Osteoblast (primary cell): ENCODE measurements at regions not wholly inside any gene's neighbourhood (a gene's known extent, or its start where the extent isn't known, plus 50 kb on each side); places are given as distances from the start of the nearest gene placed in this dataset.

ENCODE experiments used
- DNase-seq: peaks from one replicate; pipeline ENCODE4 v3.0.0; 2011; ENCODE audit warnings: low spot score, mixed read lengths; ENCODE audit not compliant: insufficient read length; ENCODE audit errors: missing footprints
- H2AFZ ChIP-seq: 2 replicates; pipeline ENCODE4 v1.6.0; 2011; ENCODE audit warnings: mild to moderate bottlenecking, low read length
- H3K27ac ChIP-seq: 2 replicates; pipeline ENCODE4 v1.5.1; 2011; ENCODE audit warnings: mild to moderate bottlenecking, low read depth, low read length, moderate library complexity
- H3K27me3 ChIP-seq: 2 replicates; pipeline ENCODE4 v1.6.0; 2012; ENCODE audit warnings: mild to moderate bottlenecking, control low read depth, inconsistent platforms, low read length, moderate library complexity; ENCODE audit not compliant: insufficient read depth
- H3K36me3 ChIP-seq: 2 replicates; pipeline ENCODE4 v1.5.1; 2011; ENCODE audit warnings: mild to moderate bottlenecking, low read length, control low read depth, moderate library complexity; ENCODE audit not compliant: insufficient read depth
- H3K4me1 ChIP-seq: 2 replicates; pipeline ENCODE4 v1.5.1; 2011; ENCODE audit warnings: mild to moderate bottlenecking, low read length, control low read depth, moderate library complexity; ENCODE audit not compliant: insufficient read depth
- H3K4me2 ChIP-seq: 2 replicates; pipeline ENCODE4 v1.6.0; 2011; ENCODE audit warnings: mild to moderate bottlenecking, low read length; ENCODE audit not compliant: insufficient read depth
- H3K4me3 ChIP-seq: fragments of 200-600 bp; sonication (generic); 3 replicates; pipeline ENCODE4 v1.5.1; 2012; ENCODE audit warnings: mild to moderate bottlenecking, low read length, inconsistent platforms; ENCODE audit not compliant: insufficient read depth
- H3K79me2 ChIP-seq: 2 replicates; pipeline ENCODE4 v1.6.0; 2012; ENCODE audit warnings: mild to moderate bottlenecking, low read length, control low read depth, inconsistent platforms; ENCODE audit not compliant: insufficient read depth
- H3K9me3 ChIP-seq: 2 replicates; pipeline ENCODE4 v1.5.1; 2011; ENCODE audit warnings: low read depth, low read length, control low read depth
- H4K20me1 ChIP-seq: 2 replicates; pipeline ENCODE4 v1.6.0; 2012; ENCODE audit warnings: mild to moderate bottlenecking, low read length, control low read depth; ENCODE audit not compliant: insufficient read depth
- TF ChIP-seq, protein P1 (sequence below): IDR thresholded peaks from 2 replicates; pipeline ENCODE4 v1.5.1; 2011; ENCODE audit warnings: mild to moderate bottlenecking, low read depth, low read length, moderate library complexity; ENCODE audit errors: extremely low read depth

DNA sequence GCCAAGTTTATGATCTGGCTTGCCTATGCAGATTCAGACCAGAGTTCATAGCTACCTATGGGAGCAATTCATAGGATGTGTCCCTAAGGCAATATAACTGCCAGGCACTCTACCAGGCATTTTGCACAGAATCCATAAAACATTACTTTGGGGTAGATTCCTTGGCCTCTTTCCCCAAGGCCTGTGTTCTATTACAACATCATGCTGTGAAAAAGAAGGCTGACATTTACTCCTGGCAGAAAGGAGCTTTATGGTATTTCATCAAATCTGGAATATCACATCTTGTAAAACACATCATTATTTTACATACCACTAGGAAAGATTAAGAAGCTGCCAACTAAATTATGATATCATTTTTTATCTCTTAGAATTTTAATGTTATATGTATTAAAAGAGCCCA is 287.0 kb upstream of the MARCKS start:
- Histone ChIP-seq H4K20me1 (no peaks in the 10 kb centered on the region), H3K4me2 (no peak overlapping the region), H3K4me3 (no peak overlapping the region), H3K79me2 (no peaks in the 10 kb centered on the region), H3K9me3 (no peaks in the 10 kb centered on the region), H3K4me1 (peaks cover 4% of the 10 kb centered on the region), H3K27ac (no peak overlapping the region), H3K36me3 (no peaks in the 10 kb centered on the region), H3K27me3 (no peaks in the 10 kb centered on the region), H2AFZ (no peak overlapping the region)
- TF ChIP-seq, protein P1, sequence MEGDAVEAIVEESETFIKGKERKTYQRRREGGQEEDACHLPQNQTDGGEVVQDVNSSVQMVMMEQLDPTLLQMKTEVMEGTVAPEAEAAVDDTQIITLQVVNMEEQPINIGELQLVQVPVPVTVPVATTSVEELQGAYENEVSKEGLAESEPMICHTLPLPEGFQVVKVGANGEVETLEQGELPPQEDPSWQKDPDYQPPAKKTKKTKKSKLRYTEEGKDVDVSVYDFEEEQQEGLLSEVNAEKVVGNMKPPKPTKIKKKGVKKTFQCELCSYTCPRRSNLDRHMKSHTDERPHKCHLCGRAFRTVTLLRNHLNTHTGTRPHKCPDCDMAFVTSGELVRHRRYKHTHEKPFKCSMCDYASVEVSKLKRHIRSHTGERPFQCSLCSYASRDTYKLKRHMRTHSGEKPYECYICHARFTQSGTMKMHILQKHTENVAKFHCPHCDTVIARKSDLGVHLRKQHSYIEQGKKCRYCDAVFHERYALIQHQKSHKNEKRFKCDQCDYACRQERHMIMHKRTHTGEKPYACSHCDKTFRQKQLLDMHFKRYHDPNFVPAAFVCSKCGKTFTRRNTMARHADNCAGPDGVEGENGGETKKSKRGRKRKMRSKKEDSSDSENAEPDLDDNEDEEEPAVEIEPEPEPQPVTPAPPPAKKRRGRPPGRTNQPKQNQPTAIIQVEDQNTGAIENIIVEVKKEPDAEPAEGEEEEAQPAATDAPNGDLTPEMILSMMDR, result no peak
- peak; percentile 39 for DNase-seq

DNA sequence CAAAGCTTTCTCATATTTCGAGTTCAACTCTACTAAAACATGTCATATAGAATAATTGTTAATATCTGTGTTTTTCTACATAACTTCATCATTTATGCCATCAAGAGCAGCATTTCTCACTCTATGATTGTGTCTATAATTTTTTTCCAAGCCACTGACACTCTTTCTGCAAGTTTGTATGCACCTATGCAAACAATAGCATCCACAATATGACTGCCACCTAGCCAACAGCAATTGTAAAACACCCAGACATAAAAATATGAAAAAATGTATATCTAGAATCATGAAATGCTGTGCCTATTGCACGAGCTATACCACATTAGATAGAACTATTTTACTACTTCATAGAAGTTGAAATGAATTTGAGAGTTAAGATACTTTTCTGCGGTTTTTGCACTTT is 286.5 kb upstream of the MARCKS start:
- H2AFZ ChIP-seq, result no peak overlapping the region
- H3K4me1 ChIP-seq, result no peaks in the 10 kb centered on the region
- no peak overlapping the region for H3K4me3 ChIP-seq
- no peaks in the 10 kb centered on the region for H3K36me3 ChIP-seq
- no peaks in the 10 kb centered on the region for H4K20me1 ChIP-seq
- H3K9me3 ChIP-seq, result no peaks in the 10 kb centered on the region
- H3K4me2 ChIP-seq, result no peak overlapping the region
- no peak for DNase-seq
- TF ChIP-seq, protein P1, result peak; percentile 12
- no peak overlapping the region for H3K27ac ChIP-seq
- no peaks in the 10 kb centered on the region for H3K27me3 ChIP-seq
- no peaks in the 10 kb centered on the region for H3K79me2 ChIP-seq

DNA sequence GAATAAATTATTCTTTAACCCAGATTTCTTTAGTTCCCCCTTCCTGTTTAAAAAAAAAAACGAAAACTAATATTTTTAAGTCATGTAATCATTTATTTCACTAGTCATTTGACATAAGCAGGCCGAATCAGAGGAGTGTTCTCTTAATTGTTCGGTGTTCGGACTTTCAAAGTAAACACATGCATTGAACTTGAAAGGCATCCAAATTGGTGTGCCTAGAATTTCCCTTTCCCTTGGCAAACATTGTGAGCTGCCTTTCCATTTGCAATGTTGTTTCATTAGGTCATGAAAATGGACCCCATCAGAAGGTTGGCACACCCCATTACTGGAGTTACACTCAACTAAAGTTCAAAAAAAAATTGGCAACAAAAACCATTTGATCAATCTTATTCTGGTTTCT is 283.0 kb upstream of the MARCKS start:
- Histone ChIP-seq H3K36me3 (no peaks in the 10 kb centered on the region), H3K9me3 (no peaks in the 10 kb centered on the region), H3K4me2 (no peak overlapping the region), H3K4me1 (no peaks in the 10 kb centered on the region), H4K20me1 (no peaks in the 10 kb centered on the region), H3K27ac (no peak overlapping the region), H3K4me3 (no peak overlapping the region), H3K79me2 (no peaks in the 10 kb centered on the region), H2AFZ (no peak overlapping the region), H3K27me3 (no peaks in the 10 kb centered on the region)
- TF ChIP-seq, protein P1, result no peak
- no peak for DNase-seq

DNA sequence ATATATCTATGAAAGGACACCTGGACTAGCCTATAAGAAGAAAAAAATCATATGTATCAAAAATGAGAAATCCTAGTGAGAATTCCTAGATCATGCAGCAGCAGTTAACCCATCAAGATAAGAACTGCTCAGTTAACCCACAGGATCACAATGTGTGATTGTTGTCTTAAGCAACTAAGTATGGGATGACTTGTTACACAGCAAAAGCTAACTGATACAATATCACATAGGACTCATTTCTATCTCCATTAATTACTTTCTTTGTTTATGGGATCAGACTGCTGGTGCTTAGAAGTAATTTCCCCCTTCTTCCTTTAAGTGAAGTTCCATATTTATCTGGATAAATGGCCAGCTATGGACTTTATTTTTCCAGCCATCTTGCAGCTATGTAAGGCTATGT is 280.8 kb upstream of the MARCKS start:
- H2AFZ ChIP-seq, result no peak overlapping the region
- H3K79me2 ChIP-seq, result no peaks in the 10 kb centered on the region
- no peak overlapping the region for H3K27ac ChIP-seq
- no peak overlapping the region for H3K4me2 ChIP-seq
- no peaks in the 10 kb centered on the region for H3K36me3 ChIP-seq
- H3K9me3 ChIP-seq, result no peaks in the 10 kb centered on the region
- no peaks in the 10 kb centered on the region for H4K20me1 ChIP-seq
- TF ChIP-seq, protein P1, result no peak
- no peak for DNase-seq
- no peak overlapping the region for H3K4me3 ChIP-seq
- no peaks in the 10 kb centered on the region for H3K27me3 ChIP-seq
- H3K4me1 ChIP-seq, result no peaks in the 10 kb centered on the region
